B cell (primary cell): ENCODE measurements at regions not wholly inside any gene's neighbourhood (a gene's known extent, or its start where the extent isn't known, plus 50 kb on each side); places are given as distances from the start of the nearest gene placed in this dataset.

Source experiments
- CTCF ChIP-seq: fragments of 200-600 bp; IDR thresholded peaks from one replicate; pipeline ENCODE4 v1.8.0; 2022; ENCODE audit warnings: antibody characterized with exemption, mild to moderate bottlenecking
- EZH2 ChIP-seq: IDR thresholded peaks from 2 replicates; pipeline ENCODE4 v1.6.1; 2012; ENCODE audit warnings: borderline replicate concordance, low read depth, mild to moderate bottlenecking, moderate library complexity, low read length; ENCODE audit not compliant: insufficient read depth, poor library complexity, severe bottlenecking

GRCh38 chr5:52706775-52707174 is 80.9 kb upstream of the ITGA1 start:
- no peak for TF ChIP-seq CTCF
- no peak for TF ChIP-seq EZH2
